ENCODE measurements at regions not wholly inside any gene's neighbourhood (a gene's known extent, or its start where the extent isn't known, plus 50 kb on each side); places are given as distances from the start of the nearest gene placed in this dataset.

- no peak for DNase-seq
Observed at GRCh38 chr11:104652996-104653395, 245.3 kb downstream of the CASP12 start.

- DNase-seq = no peak
Observed at GRCh38 chr11:104650234-104650633, 248.0 kb downstream of the CASP12 start.

GRCh38 chr11:104649002-104649401 is 249.3 kb downstream of the CASP12 start:
- peak; percentile 24 for DNase-seq

GRCh38 chr11:104645261-104646222 is 252.7 kb downstream of the CASP12 start:
- DNase-seq = no peak

- no peak for DNase-seq
Observed at GRCh38 chr11:104637662-104638170, 260.5 kb downstream of the CASP12 start.

- no peak for DNase-seq
Observed at GRCh38 chr11:104633226-104633625, 265.0 kb downstream of the CASP12 start.

- no peak for DNase-seq
Observed at GRCh38 chr11:104630352-104630751, 267.9 kb downstream of the CASP12 start.

- DNase-seq = no peak
Observed at GRCh38 chr11:104625246-104625645, 273.0 kb downstream of the CASP12 start.

- DNase-seq = peak; percentile 57
Observed at GRCh38 chr11:104624021-104624420, 274.2 kb downstream of the CASP12 start.

GRCh38 chr11:104623518-104623917 is 274.7 kb downstream of the CASP12 start:
- DNase-seq = no peak

- DNase-seq = no peak
Observed at GRCh38 chr11:104620991-104621390, 277.3 kb downstream of the CASP12 start.

GRCh38 chr11:104619751-104620150 is 278.5 kb downstream of the CASP12 start:
- DNase-seq = no peak

- no peak for DNase-seq
Observed at GRCh38 chr11:104618954-104619353, 279.3 kb downstream of the CASP12 start.

GRCh38 chr11:104614961-104615360 is 283.3 kb downstream of the CASP12 start:
- DNase-seq = no peak

- peak; percentile 59 for DNase-seq
Observed at GRCh38 chr11:104614117-104614680, 284.1 kb downstream of the CASP12 start.

- peak; percentile 2 for DNase-seq
Observed at GRCh38 chr11:104610635-104611034, 287.6 kb downstream of the CASP12 start.

- peak; percentile 72 for DNase-seq
Observed at GRCh38 chr11:104609311-104610085, 288.8 kb downstream of the CASP12 start.

GRCh38 chr11:104602643-104603042 is 295.6 kb downstream of the CASP12 start:
- no peak for DNase-seq

GRCh38 chr11:104594228-104594958 is 303.9 kb downstream of the CASP12 start:
- DNase-seq = peak; percentile 18

- DNase-seq = no peak
Observed at GRCh38 chr11:104588970-104589369, 309.3 kb downstream of the CASP12 start.

GRCh38 chr11:104588446-104588845 is 309.8 kb downstream of the CASP12 start:
- DNase-seq = no peak

GRCh38 chr11:104584823-104585222 is 313.4 kb downstream of the CASP12 start:
- DNase-seq = no peak

- DNase-seq = no peak
Observed at GRCh38 chr11:104583857-104584256, 314.4 kb downstream of the CASP12 start.
